ENCODE measurements at regions not wholly inside any gene's neighbourhood (a gene's known extent, or its start where the extent isn't known, plus 50 kb on each side); places are given as distances from the start of the nearest gene placed in this dataset.

DNA sequence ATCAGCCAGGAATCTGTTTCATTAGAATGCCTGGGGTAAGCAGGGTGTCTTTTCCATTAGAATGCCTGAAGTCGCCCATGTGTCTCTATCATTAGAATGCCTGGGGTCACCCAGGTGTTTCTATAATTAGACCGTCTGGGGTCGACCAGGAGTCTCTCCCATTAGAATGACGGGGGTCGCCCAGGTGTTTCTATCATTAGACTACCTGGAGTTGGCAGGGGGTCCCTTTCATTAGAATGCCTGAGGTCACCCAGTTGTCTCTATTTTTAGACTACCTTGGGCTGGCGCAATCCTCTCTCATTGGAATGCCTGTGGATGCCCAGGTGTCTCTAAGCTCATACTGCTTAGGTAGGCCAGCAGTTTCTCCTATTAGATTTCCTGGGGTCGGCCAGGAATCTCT lies 1447.6 kb downstream of the UQCRFS1 start:
- 90% methylated on average over 7 of the region's 7 CpGs for WGBS
- no peaks in the 10 kb centered on the region for H3K36me3 ChIP-seq (ENCODE audit: insufficient read depth)
- H3K4me3 ChIP-seq (ENCODE audit: low read depth, low read length) = no peak overlapping the region
- no peaks in the 10 kb centered on the region for H3K4me1 ChIP-seq (ENCODE audit: insufficient read depth)
- H3K27ac ChIP-seq (ENCODE audit: low read depth) = no peak overlapping the region
- no peak for DNase-seq (ENCODE audit: extremely low spot score)

DNA sequence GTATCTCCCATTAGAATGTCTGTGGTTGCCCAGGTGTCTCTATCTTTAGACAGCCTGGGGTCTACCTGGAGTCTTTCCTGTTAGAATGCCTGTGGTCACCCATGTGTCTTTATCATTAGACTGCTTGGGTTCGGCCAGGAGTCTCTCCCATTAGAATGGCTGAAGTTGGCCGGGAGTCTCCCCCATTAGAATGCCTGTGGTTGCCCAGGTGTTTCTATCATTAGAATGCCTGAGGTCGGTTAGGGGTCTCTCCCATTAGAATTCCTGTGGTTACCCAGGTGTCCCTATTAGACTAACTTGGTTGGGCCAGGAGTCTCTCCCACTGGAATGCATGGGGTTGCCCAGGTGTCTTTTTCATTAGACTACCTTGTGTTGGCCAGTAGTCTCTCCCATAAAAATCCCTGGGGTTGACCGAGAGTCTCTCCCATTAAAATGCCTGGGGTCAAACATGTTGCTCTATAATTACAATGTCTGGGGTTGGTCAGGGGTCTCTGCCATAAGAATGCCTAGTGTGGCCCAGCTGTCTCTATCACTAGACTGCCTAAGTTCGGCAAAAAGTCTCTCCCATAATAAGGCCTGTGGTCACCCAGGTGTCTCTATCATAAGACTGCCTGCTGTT lies 1448.7 kb downstream of the UQCRFS1 start:
- DNase-seq (ENCODE audit: extremely low spot score) = no peak
- Histone ChIP-seq H3K27ac (ENCODE audit: low read depth) (no peak overlapping the region), H3K36me3 (ENCODE audit: insufficient read depth) (no peaks in the 10 kb centered on the region), H3K4me3 (ENCODE audit: low read depth, low read length) (no peak overlapping the region), H3K4me1 (ENCODE audit: insufficient read depth) (no peaks in the 10 kb centered on the region)
- 93% methylated on average over 5 of the region's 5 CpGs for WGBS

DNA sequence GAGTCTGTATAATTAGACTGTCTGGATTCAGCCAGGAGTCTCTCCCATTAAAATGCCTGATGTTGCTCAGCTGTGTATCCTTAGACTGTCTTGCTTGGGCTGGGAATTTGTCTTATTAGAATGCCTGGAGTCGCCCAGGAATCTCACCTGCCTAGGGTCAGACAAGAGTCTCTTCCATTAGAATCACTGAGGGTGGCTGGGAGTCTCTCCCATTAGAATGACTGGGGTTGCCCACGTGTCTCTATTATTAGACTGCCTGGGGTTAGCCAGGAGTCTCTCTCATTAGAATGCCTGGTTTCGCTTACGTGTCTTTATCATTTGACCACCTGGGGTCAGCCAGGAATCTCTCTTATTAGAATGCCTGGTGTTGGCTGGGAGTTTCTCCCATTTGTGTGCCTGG lies 1450.0 kb downstream of the UQCRFS1 start:
- Histone ChIP-seq H3K4me1 (ENCODE audit: insufficient read depth) (no peaks in the 10 kb centered on the region), H3K27ac (ENCODE audit: low read depth) (no peak overlapping the region), H3K36me3 (ENCODE audit: insufficient read depth) (no peaks in the 10 kb centered on the region), H3K4me3 (ENCODE audit: low read depth, low read length) (no peak overlapping the region)
- DNase-seq (ENCODE audit: extremely low spot score) = no peak
- WGBS = 81% methylated on average over 4 of the region's 4 CpGs

DNA sequence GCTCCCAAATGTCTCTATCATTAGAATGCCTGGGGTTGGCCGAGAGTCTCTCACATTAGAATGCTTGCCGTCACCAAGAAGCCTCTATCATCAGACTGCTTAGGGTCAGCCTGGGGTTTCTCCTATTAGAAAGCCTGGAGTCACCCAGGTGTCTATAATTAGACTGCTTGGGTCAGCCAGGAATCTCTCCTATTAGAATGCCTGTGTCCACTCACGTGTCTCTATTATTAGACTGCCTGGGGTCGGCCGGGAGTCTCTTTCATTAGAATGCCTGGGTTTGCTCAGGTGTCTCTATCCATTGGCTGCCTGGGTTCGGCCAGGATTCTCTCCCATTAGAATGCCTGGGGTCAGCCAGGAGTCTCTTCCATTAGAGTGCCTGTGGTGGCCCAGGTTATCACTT lies 1453.1 kb downstream of the UQCRFS1 start:
- 91% methylated on average over 6 of the region's 6 CpGs for WGBS
- Histone ChIP-seq H3K4me3 (ENCODE audit: low read depth, low read length) (no peak overlapping the region), H3K27ac (ENCODE audit: low read depth) (no peak overlapping the region), H3K4me1 (ENCODE audit: insufficient read depth) (no peaks in the 10 kb centered on the region), H3K36me3 (ENCODE audit: insufficient read depth) (no peaks in the 10 kb centered on the region)
- no peak for DNase-seq (ENCODE audit: extremely low spot score)

GRCh38 chr19:27758626-27759505 lies 1454.1 kb downstream of the UQCRFS1 start:
- Histone ChIP-seq H3K4me3 (ENCODE audit: low read depth, low read length) (no peak overlapping the region), H3K4me1 (ENCODE audit: insufficient read depth) (no peaks in the 10 kb centered on the region), H3K27ac (ENCODE audit: low read depth) (no peak overlapping the region), H3K36me3 (ENCODE audit: insufficient read depth) (no peaks in the 10 kb centered on the region)
- DNase-seq (ENCODE audit: extremely low spot score) = no peak
- WGBS = 74% methylated on average over 18 of the region's 18 CpGs

DNA sequence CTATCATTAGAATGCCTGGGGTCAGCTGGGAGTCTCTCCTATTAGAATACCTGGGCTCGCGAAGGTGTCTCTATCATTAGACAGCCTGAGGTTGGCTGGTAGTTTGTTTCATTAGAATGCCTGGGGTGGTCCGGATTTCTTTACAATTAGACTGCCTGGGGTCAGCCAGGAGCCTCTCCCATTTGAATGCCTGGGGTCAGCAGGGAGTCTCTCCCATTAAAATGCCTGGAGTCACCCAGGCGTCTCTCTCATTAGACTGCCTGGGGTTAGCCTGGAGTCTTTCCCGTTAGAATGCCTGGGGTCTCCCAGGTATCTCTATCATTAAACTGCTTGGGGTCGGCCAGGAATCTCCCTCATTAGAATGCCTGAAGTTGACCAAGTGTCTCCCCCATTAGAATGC lies 1458.3 kb downstream of the UQCRFS1 start:
- H3K4me3 ChIP-seq (ENCODE audit: low read depth, low read length) = no peak overlapping the region
- no peak overlapping the region for H3K27ac ChIP-seq (ENCODE audit: low read depth)
- 70% methylated on average over 6 of the region's 6 CpGs for WGBS
- no peaks in the 10 kb centered on the region for H3K36me3 ChIP-seq (ENCODE audit: insufficient read depth)
- H3K4me1 ChIP-seq (ENCODE audit: insufficient read depth) = no peaks in the 10 kb centered on the region
- no peak for DNase-seq (ENCODE audit: extremely low spot score)

GRCh38 chr19:27753622-27754021 lies 1459.3 kb downstream of the UQCRFS1 start:
- no peak overlapping the region for H3K4me3 ChIP-seq (ENCODE audit: low read depth, low read length)
- H3K4me1 ChIP-seq (ENCODE audit: insufficient read depth) = no peaks in the 10 kb centered on the region
- 93% methylated on average over 4 of the region's 4 CpGs for WGBS
- no peaks in the 10 kb centered on the region for H3K36me3 ChIP-seq (ENCODE audit: insufficient read depth)
- DNase-seq (ENCODE audit: extremely low spot score) = no peak
- H3K27ac ChIP-seq (ENCODE audit: low read depth) = no peak overlapping the region

DNA sequence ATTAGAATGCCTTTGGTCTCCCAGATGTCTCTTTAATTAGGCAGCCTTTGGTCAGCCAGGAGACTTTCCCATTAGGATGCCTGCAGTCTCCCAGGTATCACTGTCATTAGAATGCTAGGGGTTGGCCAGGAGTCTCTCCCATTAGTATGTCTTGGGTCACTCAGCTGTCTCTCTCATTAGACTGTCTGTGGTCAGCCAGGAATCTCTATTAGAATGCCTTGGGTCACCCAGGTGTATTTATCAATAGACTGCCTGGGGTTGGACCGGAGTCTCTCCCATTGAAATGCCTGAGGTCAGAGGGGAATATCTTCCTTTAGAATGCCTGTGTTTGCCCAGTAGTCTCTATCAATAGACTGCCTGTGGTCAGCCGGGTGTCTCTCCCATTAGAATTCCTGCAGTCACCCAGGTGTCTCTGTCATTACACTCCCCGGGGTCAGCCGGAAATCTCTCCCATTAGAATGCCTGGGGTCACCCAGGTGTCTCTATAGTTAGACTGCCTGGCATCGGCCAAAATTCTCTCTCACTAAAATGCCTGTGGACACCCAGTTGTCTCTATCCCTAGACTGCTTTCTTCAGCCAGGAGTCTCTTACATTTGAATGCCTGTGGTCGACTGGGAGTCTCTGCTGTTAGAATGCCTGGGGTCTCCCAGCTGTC lies 1460.3 kb downstream of the UQCRFS1 start:
- Histone ChIP-seq H3K4me3 (ENCODE audit: low read depth, low read length) (no peak overlapping the region), H3K4me1 (ENCODE audit: insufficient read depth) (no peaks in the 10 kb centered on the region), H3K36me3 (ENCODE audit: insufficient read depth) (no peaks in the 10 kb centered on the region), H3K27ac (ENCODE audit: low read depth) (no peak overlapping the region)
- WGBS = 95% methylated on average over 6 of the region's 6 CpGs
- DNase-seq (ENCODE audit: extremely low spot score) = no peak

DNA sequence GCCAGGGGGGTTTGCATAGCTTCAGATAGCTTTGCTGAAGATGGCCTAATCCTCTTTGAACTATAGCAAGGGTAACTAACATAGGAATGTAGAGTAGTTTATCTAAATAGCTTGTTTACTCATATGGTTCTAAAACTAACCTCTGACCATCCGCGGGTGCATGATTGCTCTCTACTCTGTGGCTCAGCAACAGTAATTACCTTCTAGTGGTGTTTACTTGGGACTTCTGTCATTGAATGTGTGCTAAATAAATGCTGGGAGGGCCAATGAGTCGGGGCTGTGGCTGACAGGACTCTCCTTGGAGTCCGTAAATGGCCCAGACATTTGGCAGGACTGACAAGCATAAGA lies 1461.9 kb downstream of the UQCRFS1 start:
- Histone ChIP-seq H3K4me3 (ENCODE audit: low read depth, low read length) (no peak overlapping the region), H3K4me1 (ENCODE audit: insufficient read depth) (no peaks in the 10 kb centered on the region), H3K36me3 (ENCODE audit: insufficient read depth) (no peaks in the 10 kb centered on the region), H3K27ac (ENCODE audit: low read depth) (no peak overlapping the region)
- WGBS = 69% methylated on average over 4 of the region's 4 CpGs
- no peak for DNase-seq (ENCODE audit: extremely low spot score)

DNA sequence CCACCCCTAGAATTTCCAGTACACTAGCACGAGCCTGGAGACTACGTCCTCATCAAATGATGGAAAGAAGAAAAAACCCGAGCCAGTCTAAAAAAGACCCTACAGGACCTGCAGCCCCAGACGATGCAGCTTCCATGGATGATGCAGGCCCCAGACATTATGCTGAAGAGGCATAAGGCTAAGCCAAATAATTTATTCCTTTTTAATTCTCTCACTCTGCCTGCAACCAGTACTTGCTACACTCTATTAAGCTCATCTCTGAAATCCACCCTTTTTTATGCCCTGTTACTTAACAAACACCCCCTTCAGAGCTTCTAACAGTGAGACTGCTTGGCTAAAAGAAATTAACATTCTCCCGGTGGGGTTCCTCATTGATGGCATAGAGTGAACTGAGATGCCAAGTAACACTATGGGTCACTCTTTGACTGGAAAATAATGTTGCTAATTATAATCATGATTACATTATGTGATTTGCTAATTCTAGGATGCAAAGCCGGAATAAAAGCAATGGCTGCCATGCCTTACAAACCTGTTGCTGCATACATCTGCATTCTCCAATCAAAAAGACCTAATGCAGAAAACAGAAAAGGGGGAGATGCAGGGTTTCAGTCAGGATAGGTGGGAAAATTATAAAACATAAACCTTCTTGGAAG lies 1462.4 kb downstream of the UQCRFS1 start:
- no peak overlapping the region for H3K4me3 ChIP-seq (ENCODE audit: low read depth, low read length)
- no peak for DNase-seq (ENCODE audit: extremely low spot score)
- H3K36me3 ChIP-seq (ENCODE audit: insufficient read depth) = no peaks in the 10 kb centered on the region
- no peak overlapping the region for H3K27ac ChIP-seq (ENCODE audit: low read depth)
- no peaks in the 10 kb centered on the region for H3K4me1 ChIP-seq (ENCODE audit: insufficient read depth)
- WGBS = 86% methylated on average over 6 of the region's 6 CpGs

GRCh38 chr19:27748551-27749152 lies 1464.3 kb downstream of the UQCRFS1 start:
- no peak overlapping the region for H3K4me3 ChIP-seq (ENCODE audit: low read depth, low read length)
- H3K36me3 ChIP-seq (ENCODE audit: insufficient read depth) = no peaks in the 10 kb centered on the region
- DNase-seq (ENCODE audit: extremely low spot score) = no peak
- no peaks in the 10 kb centered on the region for H3K4me1 ChIP-seq (ENCODE audit: insufficient read depth)
- H3K27ac ChIP-seq (ENCODE audit: low read depth) = no peak overlapping the region
- 93% methylated on average over 3 of the region's 3 CpGs for WGBS

- no peak overlapping the region for H3K27ac ChIP-seq (ENCODE audit: low read depth)
- WGBS = 31% methylated on average over 28 of the region's 28 CpGs
- H3K36me3 ChIP-seq (ENCODE audit: insufficient read depth) = no peaks in the 10 kb centered on the region
- no peaks in the 10 kb centered on the region for H3K4me1 ChIP-seq (ENCODE audit: insufficient read depth)
- DNase-seq (ENCODE audit: extremely low spot score) = no peak
- H3K4me3 ChIP-seq (ENCODE audit: low read depth, low read length) = peak overlapping the region; percentile 0
These were observed 1466.1 kb downstream of the UQCRFS1 start for GRCh38 chr19:27746691-27747380.

DNA sequence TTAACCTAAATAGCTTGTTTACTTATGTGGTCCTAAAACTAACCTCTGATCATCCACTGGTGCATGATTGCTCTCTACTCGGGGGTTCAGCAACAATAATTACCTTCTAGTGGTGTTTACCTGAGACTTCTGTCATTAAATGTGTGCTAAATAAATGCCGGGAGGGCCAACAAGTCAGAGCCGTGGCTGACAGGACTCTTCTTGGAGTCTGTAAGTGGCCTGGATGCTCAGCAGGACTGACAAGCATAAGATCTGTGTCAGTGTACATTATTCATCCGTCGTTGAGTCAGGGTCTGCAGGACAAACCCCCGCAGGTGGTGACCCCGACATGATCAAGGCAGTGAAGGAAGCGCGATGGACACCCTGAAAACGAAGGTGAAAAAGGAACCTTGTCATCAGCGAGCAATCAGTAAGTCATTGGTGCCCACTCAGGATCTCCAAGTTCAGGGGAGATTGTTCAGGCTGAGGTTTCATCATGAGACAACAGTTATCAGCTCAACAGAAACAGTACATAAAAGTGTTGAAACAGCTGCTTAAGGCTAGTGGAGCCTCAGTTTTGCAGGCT lies 1466.9 kb downstream of the UQCRFS1 start:
- no peak for DNase-seq (ENCODE audit: extremely low spot score)
- Histone ChIP-seq H3K27ac (ENCODE audit: low read depth) (no peak overlapping the region), H3K4me1 (ENCODE audit: insufficient read depth) (no peaks in the 10 kb centered on the region), H3K4me3 (ENCODE audit: low read depth, low read length) (no peak overlapping the region), H3K36me3 (ENCODE audit: insufficient read depth) (no peaks in the 10 kb centered on the region)
- 90% methylated on average over 11 of the region's 11 CpGs for WGBS
